Loucy (cell line): ENCODE measurements at regions not wholly inside any gene's neighbourhood (a gene's known extent, or its start where the extent isn't known, plus 50 kb on each side); places are given as distances from the start of the nearest gene placed in this dataset.
"Not testable (repeated sequence)": the region's sequence is repeated elsewhere in the genome, so short reads cannot be mapped to it uniquely, and the experiment has no call there.

Experiments used
- EZH2phosphoT487 ChIP-seq: fragments of 200-600 bp; IDR thresholded peaks from 2 replicates; pipeline ENCODE4 v1.6.1; 2018; ENCODE audit warnings: antibody characterized with exemption, mild to moderate bottlenecking, moderate library complexity, borderline replicate concordance
- TF ChIP-seq, protein P1 (sequence below): fragments of 200-600 bp; sonication (generic); conservative IDR thresholded peaks from 2 replicates; pipeline ENCODE4 v1.5.1; 2014; ENCODE audit warnings: mild to moderate bottlenecking, antibody characterized with exemption, low read length

DNA sequence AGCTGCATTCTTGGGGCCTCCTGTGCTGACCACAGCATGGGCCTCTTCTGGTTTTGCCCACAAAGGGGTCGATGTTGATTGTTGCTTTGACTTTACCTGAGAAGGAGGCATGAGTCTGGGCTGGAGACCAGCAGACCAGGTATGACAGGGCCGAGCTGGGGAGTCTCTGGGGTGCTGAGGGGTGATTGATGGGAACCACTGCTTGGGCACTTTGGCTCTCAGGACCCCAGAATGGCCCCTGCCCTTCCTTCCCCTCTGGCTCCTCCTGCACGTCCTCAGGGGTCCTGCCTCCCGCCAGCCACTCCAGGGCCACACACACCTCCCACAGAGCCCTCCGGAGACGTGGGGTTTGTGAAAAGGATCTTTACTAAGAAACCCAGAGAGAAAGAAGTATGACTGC lies 70.0 kb downstream of the TMEM121 start:
- TF ChIP-seq, protein P1, sequence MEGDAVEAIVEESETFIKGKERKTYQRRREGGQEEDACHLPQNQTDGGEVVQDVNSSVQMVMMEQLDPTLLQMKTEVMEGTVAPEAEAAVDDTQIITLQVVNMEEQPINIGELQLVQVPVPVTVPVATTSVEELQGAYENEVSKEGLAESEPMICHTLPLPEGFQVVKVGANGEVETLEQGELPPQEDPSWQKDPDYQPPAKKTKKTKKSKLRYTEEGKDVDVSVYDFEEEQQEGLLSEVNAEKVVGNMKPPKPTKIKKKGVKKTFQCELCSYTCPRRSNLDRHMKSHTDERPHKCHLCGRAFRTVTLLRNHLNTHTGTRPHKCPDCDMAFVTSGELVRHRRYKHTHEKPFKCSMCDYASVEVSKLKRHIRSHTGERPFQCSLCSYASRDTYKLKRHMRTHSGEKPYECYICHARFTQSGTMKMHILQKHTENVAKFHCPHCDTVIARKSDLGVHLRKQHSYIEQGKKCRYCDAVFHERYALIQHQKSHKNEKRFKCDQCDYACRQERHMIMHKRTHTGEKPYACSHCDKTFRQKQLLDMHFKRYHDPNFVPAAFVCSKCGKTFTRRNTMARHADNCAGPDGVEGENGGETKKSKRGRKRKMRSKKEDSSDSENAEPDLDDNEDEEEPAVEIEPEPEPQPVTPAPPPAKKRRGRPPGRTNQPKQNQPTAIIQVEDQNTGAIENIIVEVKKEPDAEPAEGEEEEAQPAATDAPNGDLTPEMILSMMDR = not testable (repeated sequence)
- not testable (repeated sequence) for TF ChIP-seq EZH2phosphoT487
